Loucy (cell line): ENCODE measurements at regions not wholly inside any gene's neighbourhood (a gene's known extent, or its start where the extent isn't known, plus 50 kb on each side); places are given as distances from the start of the nearest gene placed in this dataset.

Experiments
- H2AFZ ChIP-seq: fragments of 200-600 bp; sonication (generic); 2 replicates; pipeline ENCODE4 v1.6.0; 2016; ENCODE audit warnings: antibody characterized with exemption, mild to moderate bottlenecking, low read length, moderate library complexity
- H3F3A ChIP-seq: fragments of 200-600 bp; 2 replicates; pipeline ENCODE4 v1.6.0; 2016; ENCODE audit warnings: antibody characterized with exemption, low read depth, mild to moderate bottlenecking
- H3K27me3 ChIP-seq: fragments of 200-600 bp; sonication (generic); 2 replicates; pipeline ENCODE4 v1.6.1; 2014; ENCODE audit warnings: low read length, mild to moderate bottlenecking; ENCODE audit not compliant: insufficient read depth, poor library complexity, severe bottlenecking
- H3K36me3 ChIP-seq: fragments of 200-600 bp; sonication (generic); 2 replicates; pipeline ENCODE4 v1.6.1; 2016; ENCODE audit warnings: low read length; ENCODE audit not compliant: insufficient read depth
- H3K4me1 ChIP-seq: fragments of 200-600 bp; sonication (generic); 2 replicates; pipeline ENCODE4 v1.5.1; 2014; ENCODE audit warnings: low read length, mild to moderate bottlenecking; ENCODE audit not compliant: insufficient read depth, poor library complexity, severe bottlenecking
- H3K4me2 ChIP-seq: fragments of 200-600 bp; sonication (generic); 2 replicates; pipeline ENCODE4 v1.6.0; 2014; ENCODE audit warnings: antibody characterized with exemption, low read length, low read depth, mild to moderate bottlenecking; ENCODE audit not compliant: poor library complexity, severe bottlenecking
- H3K4me3 ChIP-seq: fragments of 200-600 bp; sonication (generic); 2 replicates; pipeline ENCODE4 v1.5.1; 2014; ENCODE audit warnings: low read length, mild to moderate bottlenecking, mixed read lengths; ENCODE audit not compliant: poor library complexity, severe bottlenecking
- H3K79me2 ChIP-seq: fragments of 200-600 bp; sonication (generic); 2 replicates; pipeline ENCODE4 v1.6.1; 2014; ENCODE audit warnings: low read length; ENCODE audit not compliant: insufficient read depth
- H3K9ac ChIP-seq: fragments of 200-600 bp; sonication (generic); 2 replicates; pipeline ENCODE4 v1.6.0; 2014; ENCODE audit warnings: mild to moderate bottlenecking, low read depth, low read length, moderate library complexity; ENCODE audit not compliant: poor library complexity, severe bottlenecking
- H3K9me2 ChIP-seq: fragments of 200-600 bp; sonication (generic); replicated peaks from 2 replicates; pipeline ENCODE4 v1.6.1; 2016; ENCODE audit warnings: low read depth, low read length, mixed read lengths
- H3K9me3 ChIP-seq: fragments of 200-600 bp; sonication (generic); 2 replicates; pipeline ENCODE4 v1.6.1; 2014; ENCODE audit warnings: mild to moderate bottlenecking, antibody characterized with exemption, low read length, low read depth; ENCODE audit not compliant: insufficient read depth
- H4K20me1 ChIP-seq: fragments of 200-600 bp; sonication (generic); 2 replicates; pipeline ENCODE4 v1.6.0; 2014; ENCODE audit warnings: antibody characterized with exemption, low read length, mild to moderate bottlenecking; ENCODE audit not compliant: insufficient read depth, poor library complexity, severe bottlenecking
- EZH2phosphoT487 ChIP-seq: fragments of 200-600 bp; IDR thresholded peaks from 2 replicates; pipeline ENCODE4 v1.6.1; 2018; ENCODE audit warnings: antibody characterized with exemption, mild to moderate bottlenecking, moderate library complexity, borderline replicate concordance
- TF ChIP-seq, protein P1 (sequence below): fragments of 200-600 bp; sonication (generic); conservative IDR thresholded peaks from 2 replicates; pipeline ENCODE4 v1.5.1; 2014; ENCODE audit warnings: mild to moderate bottlenecking, antibody characterized with exemption, low read length

DNA sequence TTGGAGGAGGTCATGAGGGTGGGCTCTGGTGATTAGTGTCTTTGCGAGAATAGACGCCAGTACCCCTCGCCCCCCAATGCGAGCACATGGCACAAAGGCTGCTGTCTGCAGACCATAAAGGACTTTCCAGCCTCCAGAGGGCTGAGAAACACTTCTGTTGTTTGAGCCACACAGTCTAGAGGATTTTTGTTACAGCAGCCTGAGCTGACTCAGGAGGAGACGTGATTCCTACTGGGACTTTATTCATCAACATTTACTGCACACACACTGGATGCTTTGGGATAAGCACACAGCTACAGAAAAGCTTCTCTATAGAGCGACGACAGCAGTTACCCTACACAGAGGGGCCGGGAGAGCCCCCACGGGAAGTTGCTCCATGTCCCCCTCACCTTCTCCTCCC is 345.0 kb downstream of the CTTN start:
- Histone ChIP-seq H3K4me3 (no peak overlapping the region), H3K4me1 (no peaks in the 10 kb centered on the region), H3K9me3 (peaks cover 32% of the 10 kb centered on the region; the same call in 1 of the 2 replicates), H3K4me2 (no peak overlapping the region), H3K9me2 (no peaks in the 10 kb centered on the region), H3K27me3 (no peaks in the 10 kb centered on the region), H2AFZ (no peak overlapping the region), H3K79me2 (no peaks in the 10 kb centered on the region), H3K36me3 (no peaks in the 10 kb centered on the region), H4K20me1 (no peaks in the 10 kb centered on the region), H3F3A (no peaks in the 10 kb centered on the region), H3K9ac (no peak overlapping the region)
- TF ChIP-seq EZH2phosphoT487: no peak
- TF ChIP-seq, protein P1, sequence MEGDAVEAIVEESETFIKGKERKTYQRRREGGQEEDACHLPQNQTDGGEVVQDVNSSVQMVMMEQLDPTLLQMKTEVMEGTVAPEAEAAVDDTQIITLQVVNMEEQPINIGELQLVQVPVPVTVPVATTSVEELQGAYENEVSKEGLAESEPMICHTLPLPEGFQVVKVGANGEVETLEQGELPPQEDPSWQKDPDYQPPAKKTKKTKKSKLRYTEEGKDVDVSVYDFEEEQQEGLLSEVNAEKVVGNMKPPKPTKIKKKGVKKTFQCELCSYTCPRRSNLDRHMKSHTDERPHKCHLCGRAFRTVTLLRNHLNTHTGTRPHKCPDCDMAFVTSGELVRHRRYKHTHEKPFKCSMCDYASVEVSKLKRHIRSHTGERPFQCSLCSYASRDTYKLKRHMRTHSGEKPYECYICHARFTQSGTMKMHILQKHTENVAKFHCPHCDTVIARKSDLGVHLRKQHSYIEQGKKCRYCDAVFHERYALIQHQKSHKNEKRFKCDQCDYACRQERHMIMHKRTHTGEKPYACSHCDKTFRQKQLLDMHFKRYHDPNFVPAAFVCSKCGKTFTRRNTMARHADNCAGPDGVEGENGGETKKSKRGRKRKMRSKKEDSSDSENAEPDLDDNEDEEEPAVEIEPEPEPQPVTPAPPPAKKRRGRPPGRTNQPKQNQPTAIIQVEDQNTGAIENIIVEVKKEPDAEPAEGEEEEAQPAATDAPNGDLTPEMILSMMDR: no peak

DNA sequence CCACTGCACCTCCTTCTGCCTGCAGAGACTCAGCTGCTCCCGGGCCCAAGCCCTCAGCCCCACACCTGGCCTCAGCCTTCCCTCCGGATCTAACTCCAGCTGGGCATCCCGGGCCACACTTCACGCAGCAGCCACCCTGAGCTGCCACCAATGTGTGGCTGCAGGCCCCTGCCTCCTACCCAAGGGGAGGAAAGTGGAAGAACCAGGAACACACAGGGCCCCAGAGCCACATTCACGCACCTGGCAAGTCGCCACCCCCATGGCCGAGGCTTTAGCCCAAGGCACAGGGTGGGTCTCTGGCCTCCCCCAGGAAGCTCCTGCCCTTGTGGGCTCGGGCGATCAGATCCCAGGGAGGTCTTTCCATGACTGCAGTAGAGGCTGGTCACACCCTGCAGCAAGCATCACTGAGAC is 345.6 kb downstream of the CTTN start:
- Histone ChIP-seq H3K4me3 (no peak overlapping the region), H3K4me1 (no peaks in the 10 kb centered on the region), H3K36me3 (no peaks in the 10 kb centered on the region), H3K79me2 (no peaks in the 10 kb centered on the region), H3K9me2 (no peaks in the 10 kb centered on the region), H3F3A (no peaks in the 10 kb centered on the region), H2AFZ (no peak overlapping the region), H3K27me3 (no peaks in the 10 kb centered on the region), H3K9ac (no peak overlapping the region), H3K4me2 (no peak overlapping the region), H3K9me3 (peaks cover 31% of the 10 kb centered on the region; the same call in 1 of the 2 replicates), H4K20me1 (no peaks in the 10 kb centered on the region)
- TF ChIP-seq, protein P1: no peak
- no peak for TF ChIP-seq EZH2phosphoT487

DNA sequence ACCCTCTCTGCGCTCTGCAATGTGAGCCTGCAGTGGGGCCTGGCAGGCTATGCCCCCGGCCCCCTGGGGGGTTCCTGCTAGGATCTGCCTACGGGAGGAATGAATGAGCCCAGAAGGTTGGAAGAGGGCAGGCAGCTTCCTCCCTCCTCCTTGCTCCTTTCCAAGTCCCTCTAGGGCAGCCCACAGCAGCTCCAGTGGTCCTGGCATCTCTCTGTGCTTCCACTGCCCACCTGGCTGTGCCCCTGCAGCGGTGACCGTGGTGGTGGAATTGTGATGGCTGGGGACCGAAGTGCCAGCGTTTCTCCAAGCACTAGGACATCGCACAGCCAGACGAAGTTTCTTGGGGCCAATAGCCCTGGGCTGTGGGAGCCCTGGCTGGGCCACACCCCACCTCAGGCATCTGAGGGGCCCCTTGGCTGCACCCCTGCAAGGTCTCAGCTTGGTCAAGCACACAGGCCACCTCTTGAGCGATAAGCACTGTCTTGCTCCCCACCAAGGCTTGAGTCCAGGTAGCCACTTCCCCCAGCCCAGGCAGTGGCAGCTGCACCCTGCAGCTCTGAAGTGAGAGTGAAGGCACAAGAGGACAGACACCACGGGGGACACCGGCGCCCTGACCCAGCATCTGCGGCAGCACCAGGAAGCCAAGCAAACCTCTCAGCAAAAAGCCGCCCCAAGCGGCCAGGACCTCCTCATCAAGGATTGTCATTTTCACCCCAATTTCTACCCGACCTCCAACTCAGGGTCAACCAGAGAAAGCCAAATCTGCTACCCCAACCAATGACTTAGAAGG is 346.3 kb downstream of the CTTN start:
- Histone ChIP-seq H3K36me3 (no peaks in the 10 kb centered on the region), H3K4me2 (no peak overlapping the region), H2AFZ (no peak overlapping the region), H3K9me2 (no peaks in the 10 kb centered on the region), H3K4me1 (no peaks in the 10 kb centered on the region), H3K9me3 (peaks cover 26% of the 10 kb centered on the region; the same call in 1 of the 2 replicates), H3K4me3 (no peak overlapping the region), H4K20me1 (no peaks in the 10 kb centered on the region), H3K79me2 (no peaks in the 10 kb centered on the region), H3K27me3 (no peaks in the 10 kb centered on the region), H3F3A (no peaks in the 10 kb centered on the region), H3K9ac (no peak overlapping the region)
- TF ChIP-seq, protein P1: no peak
- no peak for TF ChIP-seq EZH2phosphoT487
